A673 (cell line): ENCODE measurements at regions not wholly inside any gene's neighbourhood (a gene's known extent, or its start where the extent isn't known, plus 50 kb on each side); places are given as distances from the start of the nearest gene placed in this dataset.

ENCODE experiments used
- BruUV-seq: library from RNA; stranded (reverse); fragments of 400-500 nt; replicated peaks from 2 replicates; lab custom pipeline; 2021; lab: Mats Ljungman, UMichigan
- CTCF ChIA-PET: fragments of 300-600 bp; sonication (Branson Sonifier 250); formaldehyde crosslinking; loops from one replicate; lab custom pipeline; 2022; ENCODE audit warnings: antibody characterized with exemption; lab: Charles Lee
- POLR2A ChIA-PET: fragments of 300-600 bp; sonication (Branson Sonifier 250); formaldehyde crosslinking; loops from one replicate; lab custom pipeline; 2022; ENCODE audit warnings: antibody characterized with exemption; ENCODE audit not compliant: low non-redundant PET; lab: Charles Lee
- DNase-seq: peaks from one replicate; pipeline ENCODE4 v3.0.0-alpha.2; 2015; ENCODE audit warnings: low spot score
- H3K27ac ChIP-seq: fragments of 200-600 bp; sonication (generic); 2 replicates; pipeline ENCODE4 v1.5.1; 2016; ENCODE audit warnings: mixed run types, low read depth, mild to moderate bottlenecking, mixed read lengths, antibody characterized with exemption, low read length; ENCODE audit not compliant: poor library complexity, severe bottlenecking
- H3K27me3 ChIP-seq: fragments of 200-600 bp; sonication (generic); replicated peaks from 2 replicates; pipeline ENCODE4 v1.6.1; 2017; ENCODE audit warnings: mixed run types, low read depth, mild to moderate bottlenecking, mixed read lengths, antibody characterized with exemption, low read length; ENCODE audit not compliant: insufficient read depth, poor library complexity
- H3K36me3 ChIP-seq: fragments of 200-600 bp; sonication (generic); 2 replicates; pipeline ENCODE4 v1.6.1; 2016; ENCODE audit warnings: mixed run types, mild to moderate bottlenecking, mixed read lengths, antibody characterized with exemption, low read length; ENCODE audit not compliant: insufficient read depth, poor library complexity, severe bottlenecking
- H3K4me1 ChIP-seq: fragments of 200-600 bp; sonication (generic); 2 replicates; pipeline ENCODE4 v1.6.1; 2017; ENCODE audit warnings: mixed run types, mild to moderate bottlenecking, mixed read lengths, antibody characterized with exemption, low read length; ENCODE audit not compliant: insufficient read depth, poor library complexity, severe bottlenecking
- H3K4me3 ChIP-seq: fragments of 200-600 bp; sonication (generic); 2 replicates; pipeline ENCODE4 v1.5.1; 2016; ENCODE audit warnings: low read depth, mixed run types, mild to moderate bottlenecking, mixed read lengths, low read length; ENCODE audit not compliant: poor library complexity, severe bottlenecking
- H3K9me3 ChIP-seq: fragments of 200-600 bp; sonication (generic); 2 replicates; pipeline ENCODE4 v1.6.1; 2016; ENCODE audit warnings: mixed run types, low read depth, mild to moderate bottlenecking, mixed read lengths, antibody characterized with exemption, low read length; ENCODE audit not compliant: poor library complexity, severe bottlenecking
- EZH2 ChIP-seq: fragments of 200-600 bp; sonication (generic); IDR thresholded peaks from 2 replicates; pipeline ENCODE4 v1.6.1; 2017; ENCODE audit warnings: borderline replicate concordance, low read depth, mild to moderate bottlenecking, mixed read lengths, antibody characterized with exemption, low read length; ENCODE audit not compliant: poor library complexity, severe bottlenecking
- intact Hi-C: fragments of 100-400 bp; cut with micrococcal nuclease; formaldehyde crosslinking; loops from one replicate; pipeline ENCODE4 v1.10.0; 2022; ENCODE audit not compliant: unreplicated experiment
- TF ChIP-seq, protein P1 (sequence below): fragments of 300-800, 200-600 bp; sonication (generic); conservative IDR thresholded peaks from 2 replicates; pipeline ENCODE4 v1.5.1; 2017; ENCODE audit warnings: low read depth, mild to moderate bottlenecking, antibody characterized with exemption, low read length, moderate library complexity, mixed read lengths

DNA sequence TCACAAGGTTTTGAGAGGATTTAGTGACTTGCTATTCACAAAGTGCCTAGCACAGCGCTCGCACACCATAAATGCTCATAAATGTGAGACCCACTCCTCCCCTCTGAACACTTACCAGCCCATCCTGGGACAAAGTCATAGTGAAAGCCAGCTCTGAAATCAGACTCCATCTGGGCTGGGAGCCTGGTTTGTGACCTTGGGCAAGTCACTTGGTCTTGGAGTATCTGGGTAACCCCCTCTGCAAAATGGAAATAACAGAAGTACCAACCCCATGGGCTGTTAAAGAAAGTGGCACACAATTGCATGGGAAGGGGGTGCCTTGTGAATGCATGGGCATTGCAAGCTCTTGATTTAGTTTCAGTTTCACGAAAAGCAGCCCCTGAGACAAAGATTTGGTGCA lies 104.7 kb upstream of the CDH5 start:
- Histone ChIP-seq H3K4me3 (no peak overlapping the region), H3K27me3 (no peaks in the 10 kb centered on the region), H3K27ac (no peak overlapping the region), H3K36me3 (no peaks in the 10 kb centered on the region), H3K4me1 (peaks cover 17% of the 10 kb centered on the region), H3K9me3 (no peaks in the 10 kb centered on the region)
- POLR2A ChIA-PET: no interaction called here
- no TSS peak for BruUV-seq
- TF ChIP-seq, protein P1, sequence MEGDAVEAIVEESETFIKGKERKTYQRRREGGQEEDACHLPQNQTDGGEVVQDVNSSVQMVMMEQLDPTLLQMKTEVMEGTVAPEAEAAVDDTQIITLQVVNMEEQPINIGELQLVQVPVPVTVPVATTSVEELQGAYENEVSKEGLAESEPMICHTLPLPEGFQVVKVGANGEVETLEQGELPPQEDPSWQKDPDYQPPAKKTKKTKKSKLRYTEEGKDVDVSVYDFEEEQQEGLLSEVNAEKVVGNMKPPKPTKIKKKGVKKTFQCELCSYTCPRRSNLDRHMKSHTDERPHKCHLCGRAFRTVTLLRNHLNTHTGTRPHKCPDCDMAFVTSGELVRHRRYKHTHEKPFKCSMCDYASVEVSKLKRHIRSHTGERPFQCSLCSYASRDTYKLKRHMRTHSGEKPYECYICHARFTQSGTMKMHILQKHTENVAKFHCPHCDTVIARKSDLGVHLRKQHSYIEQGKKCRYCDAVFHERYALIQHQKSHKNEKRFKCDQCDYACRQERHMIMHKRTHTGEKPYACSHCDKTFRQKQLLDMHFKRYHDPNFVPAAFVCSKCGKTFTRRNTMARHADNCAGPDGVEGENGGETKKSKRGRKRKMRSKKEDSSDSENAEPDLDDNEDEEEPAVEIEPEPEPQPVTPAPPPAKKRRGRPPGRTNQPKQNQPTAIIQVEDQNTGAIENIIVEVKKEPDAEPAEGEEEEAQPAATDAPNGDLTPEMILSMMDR: no peak
- no peak for TF ChIP-seq EZH2
- no peak for DNase-seq
- CTCF ChIA-PET: no interaction called here
- intact Hi-C loops: no loop called here

DNA sequence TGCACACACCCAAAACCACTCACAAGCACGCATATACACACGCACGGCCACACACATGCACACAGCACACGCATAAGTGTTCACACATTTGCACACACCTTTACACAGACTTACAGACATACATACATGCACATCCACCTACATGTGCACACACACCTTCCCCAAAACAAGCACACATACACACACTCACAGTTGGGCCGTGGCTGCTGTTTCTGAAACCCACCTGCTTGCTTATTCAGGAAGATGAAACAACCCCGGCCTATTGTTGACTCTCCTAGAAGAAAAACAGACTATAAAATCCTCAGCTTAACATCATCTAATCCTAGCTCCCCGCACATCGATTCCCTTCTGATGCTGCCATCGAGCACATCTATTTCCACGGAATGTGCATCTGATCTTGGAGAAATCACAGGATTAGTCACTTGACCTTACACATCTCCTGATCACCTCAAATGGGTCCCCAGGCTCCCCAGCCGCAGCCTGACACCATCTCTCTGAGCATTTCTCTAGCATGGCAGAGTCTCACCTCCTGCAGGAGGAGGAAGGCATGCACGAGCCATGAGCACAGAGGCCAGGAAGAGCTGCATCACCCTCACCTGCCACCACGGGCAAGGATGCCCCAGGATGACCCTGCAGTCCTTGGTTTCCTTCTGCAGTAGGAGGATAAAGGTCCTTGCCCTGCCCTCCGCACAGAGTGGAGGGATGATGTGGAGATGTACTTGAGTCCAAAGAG lies 105.8 kb upstream of the CDH5 start:
- Histone ChIP-seq H3K9me3 (no peaks in the 10 kb centered on the region), H3K4me1 (peaks cover 6% of the 10 kb centered on the region), H3K27me3 (no peaks in the 10 kb centered on the region), H3K4me3 (no peak overlapping the region), H3K27ac (no peak overlapping the region), H3K36me3 (no peaks in the 10 kb centered on the region)
- no peak for DNase-seq
- CTCF ChIA-PET: no interaction called here
- intact Hi-C loops: no loop called here
- POLR2A ChIA-PET: no interaction called here
- TF ChIP-seq, protein P1: no peak
- no peak for TF ChIP-seq EZH2
- BruUV-seq: no TSS peak

DNA sequence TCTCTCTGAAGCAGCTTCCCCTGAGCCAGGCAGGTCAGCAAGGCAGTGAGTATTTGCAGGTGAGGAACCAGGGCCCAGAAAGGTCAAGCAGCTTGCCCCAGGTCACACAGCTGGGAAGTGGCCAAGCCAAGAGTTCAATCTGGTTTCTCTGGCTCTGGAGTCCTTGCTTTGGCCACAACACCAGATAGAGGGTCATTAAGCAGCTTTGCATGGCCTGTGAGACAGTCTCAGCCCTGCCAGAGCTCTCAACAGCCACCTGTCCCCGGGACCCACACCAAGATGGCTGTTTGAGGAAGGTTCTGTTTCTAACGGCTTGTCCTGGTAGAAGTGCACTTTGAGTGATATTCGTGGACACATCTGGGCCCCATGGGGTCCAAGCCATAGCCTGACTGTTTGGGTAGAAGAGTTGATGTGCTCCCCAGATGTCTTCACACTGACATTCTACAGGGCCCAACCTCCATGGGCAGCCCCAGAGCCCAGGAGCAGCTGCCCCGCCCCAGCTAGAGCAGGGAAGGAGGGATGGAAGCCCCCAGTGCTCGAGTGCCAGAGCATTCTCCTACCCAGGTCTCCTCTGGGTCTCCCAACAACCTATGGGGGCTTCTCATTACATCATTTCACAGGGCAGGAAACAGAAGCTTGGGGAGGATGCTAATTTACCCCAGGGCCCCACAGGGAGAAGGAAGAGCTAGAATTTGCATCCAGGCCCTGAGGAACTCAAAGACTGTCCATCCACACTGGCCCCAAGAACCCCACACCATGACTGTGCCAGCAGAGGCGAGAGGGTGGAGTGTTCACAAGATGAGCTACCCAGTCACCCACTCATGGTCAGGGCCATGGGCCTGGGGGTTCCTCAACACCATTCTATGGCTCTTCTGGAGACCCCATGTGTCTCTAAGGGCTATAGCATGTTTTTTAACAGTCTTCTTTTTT lies 107.3 kb upstream of the CDH5 start:
- BruUV-seq: no TSS peak

More for the DNA sequence above, 107.3 kb upstream of the CDH5 start:
- intact Hi-C loops: no loop called here
- ChIA-PET CTCF (no interaction called here), POLR2A (no interaction called here)
- H3K9me3 ChIP-seq: no peaks in the 10 kb centered on the region
- no peak overlapping the region for H3K27ac ChIP-seq
- no peak for DNase-seq
- peaks cover 6% of the 10 kb centered on the region for H3K4me1 ChIP-seq
- H3K36me3 ChIP-seq: no peaks in the 10 kb centered on the region
- no peaks in the 10 kb centered on the region for H3K27me3 ChIP-seq
- TF ChIP-seq, protein P1: no peak
- TF ChIP-seq EZH2: no peak
- no peak overlapping the region for H3K4me3 ChIP-seq
